Spinal cord (tissue), 9 donors: ENCODE measurements at regions not wholly inside any gene's neighbourhood (a gene's known extent, or its start where the extent isn't known, plus 50 kb on each side); places are given as distances from the start of the nearest gene placed in this dataset.
A peak's percentile ranks its signal among the peaks of the same experiment; 100 is the strongest.

Experiments used
- DNase-seq, 6 donors: peaks; one replicate each; pipeline versions ENCODE4 v3.0.0 to v3.0.0-alpha.2; 2013 to 2015; ENCODE audit warnings: low spot score in 6 of 6, low read depth in 4 of 6
- H3K27ac ChIP-seq: one replicate; pipeline ENCODE4 v1.5.1; 2013; ENCODE audit warnings: low read depth, low read length, control low read depth
- H3K27me3 ChIP-seq: one replicate; pipeline ENCODE4 v1.6.1; 2013; ENCODE audit warnings: low read length; ENCODE audit not compliant: control insufficient read depth, insufficient read depth
- H3K36me3 ChIP-seq: one replicate; pipeline ENCODE4 v1.6.1; 2013; ENCODE audit warnings: low read length; ENCODE audit not compliant: control insufficient read depth, insufficient read depth
- H3K4me1 ChIP-seq: one replicate; pipeline ENCODE4 v1.6.1; 2013; ENCODE audit warnings: low read length; ENCODE audit not compliant: control insufficient read depth, insufficient read depth
- H3K4me3 ChIP-seq: one replicate; pipeline ENCODE4 v1.5.1; 2013; ENCODE audit warnings: low read depth, low read length, control low read depth
- H3K9me3 ChIP-seq: one replicate; pipeline ENCODE4 v1.6.1; 2013; ENCODE audit warnings: low read length; ENCODE audit not compliant: control insufficient read depth, insufficient read depth
- whole genome bisulfite sequencing: methylation state at CpG from one replicate; pipeline ENCODE4 v1.1.5; 2013; ENCODE audit warnings: missing lambda C conversion rate; ENCODE audit not compliant: insufficient coverage; 5-methylcytosine and 5-hydroxymethylcytosine counted together
- donor health status: healthy.

GRCh38 chr13:75072891-75073290, 409.1 kb downstream of the TBC1D4 start:
- DNase-seq: peak in 2 of 6 donors; percentile 23 to 55
- WGBS: 67% methylated on average over 3 of the region's 6 CpGs
- Histone ChIP-seq H3K27ac (no peak overlapping the region), H3K4me3 (no peak overlapping the region), H3K4me1 (no peaks in the 10 kb centered on the region), H3K36me3 (no peaks in the 10 kb centered on the region), H3K9me3 (no peaks in the 10 kb centered on the region), H3K27me3 (no peaks in the 10 kb centered on the region)

- no peak for DNase-seq
- no peaks in the 10 kb centered on the region for H3K9me3 ChIP-seq
- H3K27me3 ChIP-seq: no peaks in the 10 kb centered on the region
- no peak overlapping the region for H3K4me3 ChIP-seq
- no peaks in the 10 kb centered on the region for H3K36me3 ChIP-seq
- H3K27ac ChIP-seq: no peak overlapping the region
- no peaks in the 10 kb centered on the region for H3K4me1 ChIP-seq
Observed at GRCh38 chr13:75072368-75072767, 409.6 kb downstream of the TBC1D4 start.

- Histone ChIP-seq H3K36me3 (no peaks in the 10 kb centered on the region), H3K4me1 (no peaks in the 10 kb centered on the region), H3K9me3 (no peaks in the 10 kb centered on the region), H3K4me3 (no peak overlapping the region), H3K27me3 (no peaks in the 10 kb centered on the region), H3K27ac (no peak overlapping the region)
- WGBS: 10% methylated on average over 1 of the region's 6 CpGs
- DNase-seq: peak in 1 of 6 donors; percentile 87
Observed at GRCh38 chr13:75071796-75072195, 410.2 kb downstream of the TBC1D4 start.

- Histone ChIP-seq H3K27ac (no peak overlapping the region), H3K9me3 (no peaks in the 10 kb centered on the region), H3K36me3 (no peaks in the 10 kb centered on the region), H3K4me1 (no peaks in the 10 kb centered on the region), H3K27me3 (no peaks in the 10 kb centered on the region), H3K4me3 (no peak overlapping the region)
- WGBS: no CpG with 5 or more reads among the region's 2 CpGs
- peak in 2 of 6 donors; percentile 44 to 66 for DNase-seq
Observed at GRCh38 chr13:75071395-75071794, 410.6 kb downstream of the TBC1D4 start.

- H3K27me3 ChIP-seq: no peaks in the 10 kb centered on the region
Observed at GRCh38 chr13:75061909-75062308, 420.1 kb downstream of the TBC1D4 start.

GRCh38 chr13:75055296-75055695, 426.7 kb downstream of the TBC1D4 start:
- H3K27me3 ChIP-seq: no peaks in the 10 kb centered on the region
- no peak overlapping the region for H3K4me3 ChIP-seq
- H3K9me3 ChIP-seq: no peaks in the 10 kb centered on the region
- no peak for DNase-seq
- H3K36me3 ChIP-seq: no peaks in the 10 kb centered on the region
- no peak overlapping the region for H3K27ac ChIP-seq
- H3K4me1 ChIP-seq: no peaks in the 10 kb centered on the region

More at GRCh38 chr13:75061909-75062308, 420.1 kb downstream of the TBC1D4 start:
- no peak for DNase-seq
- no peaks in the 10 kb centered on the region for H3K4me1 ChIP-seq
- H3K9me3 ChIP-seq: no peaks in the 10 kb centered on the region
- H3K36me3 ChIP-seq: no peaks in the 10 kb centered on the region
- no peak overlapping the region for H3K27ac ChIP-seq
- H3K4me3 ChIP-seq: no peak overlapping the region

- H3K4me1 ChIP-seq: no peaks in the 10 kb centered on the region
Observed at GRCh38 chr13:75052616-75053015, 429.4 kb downstream of the TBC1D4 start.

GRCh38 chr13:75050419-75051046, 431.4 kb downstream of the TBC1D4 start:
- H3K36me3 ChIP-seq: no peaks in the 10 kb centered on the region
- H3K4me1 ChIP-seq: no peaks in the 10 kb centered on the region
- no peak overlapping the region for H3K4me3 ChIP-seq
- H3K9me3 ChIP-seq: no peaks in the 10 kb centered on the region
- no peaks in the 10 kb centered on the region for H3K27me3 ChIP-seq
- 60% methylated on average over 4 of the region's 5 CpGs for WGBS
- DNase-seq: peak in 1 of 6 donors; percentile 36
- H3K27ac ChIP-seq: no peak overlapping the region

More at GRCh38 chr13:75052616-75053015, 429.4 kb downstream of the TBC1D4 start:
- H3K4me3 ChIP-seq: no peak overlapping the region
- no peaks in the 10 kb centered on the region for H3K27me3 ChIP-seq
- DNase-seq: no peak
- WGBS: 100% methylated on average over 2 of the region's 6 CpGs
- H3K9me3 ChIP-seq: no peaks in the 10 kb centered on the region
- no peaks in the 10 kb centered on the region for H3K36me3 ChIP-seq
- no peak overlapping the region for H3K27ac ChIP-seq

- Histone ChIP-seq H3K4me3 (no peak overlapping the region), H3K27ac (no peak overlapping the region), H3K27me3 (no peaks in the 10 kb centered on the region), H3K4me1 (no peaks in the 10 kb centered on the region), H3K36me3 (no peaks in the 10 kb centered on the region), H3K9me3 (no peaks in the 10 kb centered on the region)
- DNase-seq: no peak
- no CpG with 5 or more reads among the region's 3 CpGs for WGBS
Observed at GRCh38 chr13:75049735-75050335, 432.1 kb downstream of the TBC1D4 start.

GRCh38 chr13:75042807-75043206, 439.2 kb downstream of the TBC1D4 start:
- H3K4me3 ChIP-seq: no peak overlapping the region
- H3K27ac ChIP-seq: no peak overlapping the region
- H3K36me3 ChIP-seq: no peaks in the 10 kb centered on the region
- no CpG with 5 or more reads among the region's 1 CpG for WGBS
- no peaks in the 10 kb centered on the region for H3K9me3 ChIP-seq
- no peaks in the 10 kb centered on the region for H3K27me3 ChIP-seq
- DNase-seq: no peak
- H3K4me1 ChIP-seq: no peaks in the 10 kb centered on the region
